HG03103 (cell line): ENCODE measurements at regions not wholly inside any gene's neighbourhood (a gene's known extent, or its start where the extent isn't known, plus 50 kb on each side); places are given as distances from the start of the nearest gene placed in this dataset.

Source experiments
- ATAC-seq: cut with Tn5 transposase; IDR thresholded peaks from one replicate; pipeline ENCODE4 v1.9.1; 2021; ENCODE audit warnings: low read depth; ENCODE audit not compliant: unreplicated experiment

GRCh38 chr21:32184485-32184884 is 94.4 kb downstream of the MIS18A start:
- ATAC-seq: no peak

GRCh38 chr21:32184065-32184464 is 94.8 kb downstream of the MIS18A start:
- ATAC-seq: no peak

GRCh38 chr21:32183396-32183795 is 95.5 kb downstream of the MIS18A start:
- no peak for ATAC-seq

GRCh38 chr21:32182449-32182848 is 96.4 kb downstream of the MIS18A start:
- ATAC-seq: no peak

- no peak for ATAC-seq
Observed at GRCh38 chr21:32181457-32181856, 97.4 kb downstream of the MIS18A start.

- ATAC-seq: no peak
Observed at GRCh38 chr21:32174819-32175218, 104.0 kb downstream of the MIS18A start.

- ATAC-seq: no peak
Observed at GRCh38 chr21:32173121-32173724, 105.6 kb downstream of the MIS18A start.

- no peak for ATAC-seq
Observed at GRCh38 chr21:32172106-32172505, 106.7 kb downstream of the MIS18A start.

GRCh38 chr21:32167513-32167912 is 111.3 kb downstream of the MIS18A start:
- ATAC-seq: no peak

GRCh38 chr21:32163386-32163785 is 115.5 kb downstream of the MIS18A start:
- no peak for ATAC-seq

- ATAC-seq: no peak
Observed at GRCh38 chr21:32162727-32163320, 116.0 kb downstream of the MIS18A start.

- ATAC-seq: no peak
Observed at GRCh38 chr21:32155226-32155625, 123.6 kb downstream of the MIS18A start.

- ATAC-seq: no peak
Observed at GRCh38 chr21:32147041-32147440, 131.8 kb downstream of the MIS18A start.

- no peak for ATAC-seq
Observed at GRCh38 chr21:32144851-32145250, 134.0 kb downstream of the MIS18A start.

GRCh38 chr21:32143241-32143939 is 135.5 kb downstream of the MIS18A start:
- ATAC-seq: no peak

- ATAC-seq: no peak
Observed at GRCh38 chr21:32141318-32141633, 137.6 kb downstream of the MIS18A start.

GRCh38 chr21:32140604-32141317 is 138.1 kb downstream of the MIS18A start:
- no peak for ATAC-seq

- no peak for ATAC-seq
Observed at GRCh38 chr21:32140151-32140550, 138.7 kb downstream of the MIS18A start.

GRCh38 chr21:32138658-32139057 is 140.2 kb downstream of the MIS18A start:
- ATAC-seq: no peak

- no peak for ATAC-seq
Observed at GRCh38 chr21:32137931-32138330, 140.9 kb downstream of the MIS18A start.

GRCh38 chr21:32137266-32137665 is 141.6 kb downstream of the MIS18A start:
- ATAC-seq: no peak

GRCh38 chr21:32136546-32136945 is 142.3 kb downstream of the MIS18A start:
- ATAC-seq: no peak
